ENCODE measurements at regions not wholly inside any gene's neighbourhood (a gene's known extent, or its start where the extent isn't known, plus 50 kb on each side); places are given as distances from the start of the nearest gene placed in this dataset.

DNA sequence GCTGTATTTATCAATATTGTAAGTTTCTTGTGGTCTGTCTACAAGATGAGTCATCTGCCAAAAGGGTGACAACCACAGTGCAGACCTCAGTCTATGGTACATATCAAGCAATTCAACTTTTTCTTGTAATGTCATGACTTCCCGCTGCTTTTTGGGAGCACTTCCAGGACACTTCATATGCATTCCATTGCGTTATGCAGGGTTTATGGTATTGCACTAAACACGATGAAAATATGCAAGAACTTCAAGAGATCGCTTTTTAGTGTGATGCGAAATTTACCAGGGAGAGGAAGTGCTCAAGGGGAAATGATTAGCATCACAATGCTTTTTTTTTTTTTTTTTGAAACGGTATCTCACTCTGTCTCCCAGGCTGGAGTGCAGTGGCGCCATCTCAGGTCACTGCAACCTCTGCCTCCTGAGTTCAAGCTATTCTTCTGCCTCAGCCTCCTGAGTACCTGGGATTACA is 166.5 kb downstream of the TFAP2A start:
- no peak for DNase-seq (ENCODE audit: low spot score)

- DNase-seq (ENCODE audit: low spot score), result no peak
These were observed 177.4 kb downstream of the TFAP2A start for GRCh38 chr6:10237298-10238038.

- no peak for DNase-seq (ENCODE audit: low spot score)
These were observed 179.5 kb downstream of the TFAP2A start for GRCh38 chr6:10235344-10235743.

DNA sequence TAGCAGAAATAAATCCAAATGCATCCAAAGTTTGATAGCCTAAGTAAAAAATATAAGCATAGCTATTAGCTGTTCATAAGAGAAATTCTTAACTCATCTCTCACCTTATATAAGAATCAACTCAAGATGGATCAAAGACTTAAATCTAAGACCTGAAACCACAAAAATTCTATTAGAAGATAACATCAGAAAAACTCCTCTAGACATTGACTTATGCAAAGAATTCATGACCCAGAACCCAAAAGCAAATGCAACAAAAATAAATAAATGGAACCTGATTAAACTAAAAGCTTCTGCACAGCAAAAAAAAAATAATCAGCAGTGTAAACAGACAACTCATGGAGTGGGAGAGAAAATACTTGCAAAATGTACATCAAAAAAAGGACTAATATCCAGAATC is 184.3 kb downstream of the TFAP2A start:
- DNase-seq (ENCODE audit: low spot score), result no peak

- DNase-seq (ENCODE audit: low spot score), result no peak
These were observed 191.0 kb downstream of the TFAP2A start for GRCh38 chr6:10223841-10224240.

GRCh38 chr6:10221178-10221577 is 193.7 kb downstream of the TFAP2A start:
- DNase-seq (ENCODE audit: low spot score), result no peak

GRCh38 chr6:10219510-10219909 is 195.4 kb downstream of the TFAP2A start:
- no peak for DNase-seq (ENCODE audit: low spot score)

DNA sequence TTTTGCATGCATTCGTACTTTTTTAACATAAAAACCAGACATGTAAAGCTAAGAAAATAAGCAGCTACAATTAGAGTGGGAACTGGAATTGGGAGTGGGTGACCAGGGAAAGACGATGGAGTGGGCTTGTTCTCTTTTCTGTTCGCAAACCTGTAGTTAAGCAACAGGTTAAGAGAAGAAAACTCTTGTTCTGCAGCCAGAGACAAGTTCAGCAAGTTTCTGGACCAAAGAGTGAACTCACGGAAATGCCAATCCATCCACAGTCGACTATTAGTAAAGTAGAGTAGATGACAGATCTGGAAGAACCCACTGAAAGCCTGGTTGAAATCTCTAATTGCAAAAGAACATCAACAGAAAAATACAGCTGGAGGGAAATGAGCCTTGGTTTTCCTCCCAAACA is 197.8 kb downstream of the TFAP2A start:
- no peak for DNase-seq (ENCODE audit: low spot score)

DNA sequence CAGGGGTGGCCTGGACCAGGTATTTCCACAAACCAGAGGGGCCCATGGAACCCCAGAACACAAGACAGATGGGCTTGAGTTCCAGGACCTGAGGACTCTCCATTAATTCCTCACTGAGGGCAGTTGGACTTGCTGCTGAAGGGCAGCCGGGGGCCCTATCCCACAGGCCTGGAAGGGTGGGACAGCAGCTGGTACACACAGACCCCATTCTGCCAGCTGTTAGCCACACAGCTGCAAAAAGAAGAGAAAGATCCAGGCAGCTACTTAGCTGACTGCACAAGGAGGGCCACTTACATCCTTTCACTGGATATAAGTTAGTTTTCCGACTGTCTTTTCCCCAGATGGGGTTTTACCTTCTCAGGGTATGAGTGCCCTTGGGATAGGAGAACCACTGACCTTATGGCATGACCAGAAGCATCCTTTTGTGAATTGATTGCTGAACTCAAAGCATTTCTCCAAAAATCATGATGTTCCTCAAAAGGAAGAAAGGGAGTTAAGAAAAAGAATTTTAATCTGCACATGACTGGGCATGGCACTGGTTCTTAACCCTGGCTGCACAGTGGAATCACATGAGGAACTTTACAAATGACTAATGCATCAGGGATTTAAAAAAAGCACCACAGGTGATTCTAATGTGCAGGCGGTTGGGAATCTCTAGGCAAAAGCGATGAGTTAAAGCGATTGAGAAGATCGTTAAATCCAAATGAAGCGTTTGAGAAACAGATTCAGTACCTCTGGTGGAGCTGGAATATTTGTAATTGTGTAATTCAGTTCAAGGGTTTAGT is 199.4 kb downstream of the TFAP2A start:
- no peak for DNase-seq (ENCODE audit: low spot score)

- DNase-seq (ENCODE audit: low spot score), result no peak
These were observed 204.8 kb downstream of the TFAP2A start for GRCh38 chr6:10210052-10210451.

GRCh38 chr6:10205892-10206291 is 209.0 kb downstream of the TFAP2A start:
- DNase-seq (ENCODE audit: low spot score), result no peak

- no peak for DNase-seq (ENCODE audit: low spot score)
These were observed 209.8 kb downstream of the TFAP2A start for GRCh38 chr6:10205120-10205519.

- DNase-seq (ENCODE audit: low spot score), result no peak
These were observed 211.2 kb downstream of the TFAP2A start for GRCh38 chr6:10203651-10204050.

DNA sequence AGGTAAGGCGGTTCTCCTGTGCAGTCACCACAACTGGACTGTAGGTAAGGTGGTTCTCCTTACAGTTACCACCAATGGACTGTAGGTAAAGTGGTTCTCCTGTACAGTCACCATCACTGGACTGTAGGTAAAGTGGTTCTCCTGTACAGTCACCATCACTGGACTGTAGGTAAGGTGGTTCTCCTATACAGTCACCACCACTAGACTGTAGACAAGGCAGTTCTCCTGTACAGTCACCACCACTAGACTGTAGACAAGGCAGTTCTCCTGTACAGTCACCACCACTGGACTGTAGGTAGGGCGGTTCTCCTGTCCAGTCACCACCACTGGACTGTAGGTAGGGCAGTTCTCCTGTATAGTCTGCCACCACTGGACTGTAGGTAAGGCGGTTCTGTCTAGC is 212.3 kb downstream of the TFAP2A start:
- no peak for DNase-seq (ENCODE audit: low spot score)

DNA sequence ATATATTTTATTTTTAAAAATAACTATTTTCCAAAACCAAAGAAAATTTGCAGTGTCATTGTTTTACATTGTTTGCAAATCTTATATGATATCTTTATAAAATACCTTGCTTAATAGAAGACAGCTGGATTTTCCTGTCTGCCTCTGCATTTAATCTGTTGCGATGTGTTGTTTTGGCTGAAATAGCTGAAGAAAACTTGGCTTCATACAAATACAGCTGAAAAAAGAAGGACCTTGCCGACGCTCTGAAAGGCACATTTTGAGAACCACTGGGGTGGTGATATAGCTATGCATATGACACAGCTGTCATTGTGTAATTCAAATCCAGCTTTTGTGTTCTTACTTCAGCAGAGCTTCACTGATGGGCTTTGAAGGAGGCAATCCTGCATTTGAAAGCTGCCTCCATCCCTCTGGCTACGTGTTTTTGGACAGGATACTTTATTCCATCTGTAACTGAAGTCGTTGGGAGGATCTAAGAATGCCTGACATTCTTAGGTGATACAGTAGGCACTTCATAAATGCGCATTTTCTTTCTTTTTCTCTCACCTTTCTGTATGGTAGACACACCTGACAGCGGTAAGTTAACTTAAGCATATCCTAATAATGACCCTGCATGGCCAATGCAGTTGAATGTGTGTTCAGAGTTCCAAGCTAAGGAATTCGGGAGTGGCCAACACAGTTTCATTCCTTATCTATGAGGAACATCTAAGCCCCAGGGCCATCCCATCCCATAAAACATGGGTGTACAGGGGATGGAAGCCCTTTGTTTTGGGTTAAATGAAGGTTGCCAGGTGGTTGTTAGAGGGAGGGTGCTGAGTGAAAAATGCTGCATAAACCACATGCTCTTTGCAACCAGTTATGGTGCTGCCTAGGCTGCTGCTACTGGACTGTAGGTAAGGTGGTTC is 213.0 kb downstream of the TFAP2A start:
- no peak for DNase-seq (ENCODE audit: low spot score)

- DNase-seq (ENCODE audit: low spot score), result no peak
These were observed 218.8 kb downstream of the TFAP2A start for GRCh38 chr6:10196090-10196489.

DNA sequence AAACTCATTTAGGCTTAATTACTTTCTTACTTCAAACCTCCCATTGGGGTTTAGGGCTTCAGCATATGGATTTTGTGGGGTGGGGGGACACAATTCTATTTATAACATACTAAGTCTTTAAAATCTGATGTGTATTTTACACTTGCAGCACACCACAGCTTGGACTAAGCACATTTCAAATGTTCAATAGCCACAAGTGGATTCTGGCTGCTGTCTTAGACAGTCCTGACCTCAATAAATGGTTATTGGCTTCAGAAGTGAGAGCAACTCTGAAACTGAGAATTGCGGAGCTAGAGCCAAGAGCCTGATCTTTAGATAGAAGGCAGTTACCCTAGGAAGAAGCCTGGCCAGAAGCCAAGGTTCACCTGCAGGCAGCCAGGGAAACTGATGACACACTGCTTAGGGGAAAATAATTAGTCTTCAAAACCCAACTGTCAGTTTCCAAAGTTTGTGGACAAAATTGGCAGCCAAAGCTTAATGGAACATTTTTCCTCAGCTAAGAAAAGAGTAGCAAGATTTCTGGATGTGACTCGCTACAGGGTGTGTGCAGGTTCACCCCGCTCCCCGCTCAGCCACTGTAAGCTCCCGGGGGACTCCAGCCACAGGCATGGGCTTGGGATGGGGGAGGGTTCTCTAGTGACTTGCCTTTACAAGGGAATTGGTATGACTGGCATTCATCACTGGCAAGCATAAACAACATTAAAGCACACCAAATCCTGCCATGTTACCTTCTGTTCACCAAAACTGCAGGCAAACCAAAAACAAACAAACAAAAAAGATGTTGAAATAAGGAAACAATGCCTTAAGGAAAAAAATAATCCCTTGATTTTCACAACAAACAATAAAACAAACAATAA is 219.8 kb downstream of the TFAP2A start:
- DNase-seq (ENCODE audit: low spot score), result no peak

- no peak for DNase-seq (ENCODE audit: low spot score)
These were observed 221.6 kb downstream of the TFAP2A start for GRCh38 chr6:10193321-10193720.

DNA sequence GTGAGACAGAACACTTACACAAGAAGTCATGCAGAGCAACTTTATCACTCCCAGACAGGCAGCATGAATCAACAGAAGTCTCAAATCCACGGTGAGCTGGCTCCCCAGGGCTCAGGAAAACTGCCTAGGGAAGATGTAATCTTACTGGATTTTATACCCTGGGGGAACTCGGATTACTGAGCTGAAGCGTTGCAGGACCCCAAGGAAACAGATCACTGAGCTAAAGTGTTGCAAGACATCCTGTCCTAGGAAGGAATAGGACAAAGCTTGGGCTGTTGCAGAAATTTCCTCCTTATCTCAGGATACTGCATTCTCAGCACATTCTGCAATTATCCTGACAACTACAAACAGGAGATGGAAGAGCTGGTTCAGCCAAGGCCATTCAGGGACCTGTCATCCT is 224.8 kb downstream of the TFAP2A start:
- DNase-seq (ENCODE audit: low spot score), result no peak

DNA sequence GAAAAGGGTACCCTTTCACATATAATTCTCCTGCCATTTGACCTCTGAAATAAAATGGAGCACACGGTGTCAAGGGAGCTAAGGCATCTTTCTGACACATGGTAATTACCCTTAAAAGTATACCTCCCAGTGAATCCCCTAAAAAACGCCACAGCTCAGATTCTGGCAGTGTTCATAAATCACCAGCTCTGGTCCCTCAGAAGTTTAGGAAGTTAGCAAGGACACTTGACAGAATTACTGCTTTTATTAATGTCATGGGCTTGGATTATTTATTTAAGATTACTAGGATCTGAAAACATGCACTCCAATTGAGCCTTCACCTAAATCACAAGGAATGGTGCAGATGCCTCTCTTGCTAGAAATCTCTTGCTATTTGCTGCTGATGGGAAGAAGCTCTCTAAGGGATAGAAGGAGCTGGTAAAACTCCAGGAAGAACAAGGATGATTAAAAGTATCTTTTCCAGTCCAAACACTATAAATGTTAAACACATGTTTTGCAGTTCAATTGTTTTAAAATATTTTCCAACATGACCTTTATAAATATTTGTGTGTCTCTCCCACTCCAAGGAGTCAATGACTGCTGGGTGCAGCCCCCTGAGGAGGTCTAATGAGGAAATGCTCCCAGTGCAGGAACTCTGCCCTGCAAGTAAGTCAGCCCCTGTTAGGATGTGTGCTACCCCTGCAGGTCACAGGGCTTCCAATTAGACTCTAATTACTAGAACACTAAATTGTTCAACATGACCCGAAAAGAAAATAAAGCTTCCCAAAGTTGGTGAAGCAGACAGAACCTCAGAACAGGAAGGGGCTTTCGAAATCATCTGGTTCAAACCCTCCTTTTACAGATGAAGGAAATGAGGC is 230.3 kb downstream of the TFAP2A start:
- no peak for DNase-seq (ENCODE audit: low spot score)
